IMR-90 (cell line): ENCODE measurements at regions not wholly inside any gene's neighbourhood (a gene's known extent, or its start where the extent isn't known, plus 50 kb on each side); places are given as distances from the start of the nearest gene placed in this dataset.

Experiments
- BHLHE40 ChIP-seq: fragments of 150-350 bp; IDR thresholded peaks from 2 replicates; pipeline ENCODE4 v1.6.1; 2016; ENCODE audit warnings: mild to moderate bottlenecking, low read depth, low read length
- CEBPB ChIP-seq: IDR thresholded peaks from 2 replicates; pipeline ENCODE4 v1.6.1; 2012; ENCODE audit warnings: low read depth, low read length, improper control_type of control experiment
- MAFK ChIP-seq: IDR thresholded peaks from 2 replicates; pipeline ENCODE4 v1.6.1; 2012; ENCODE audit warnings: low read depth, low read length, improper control_type of control experiment
- MXI1 ChIP-seq: IDR thresholded peaks from 2 replicates; pipeline ENCODE4 v1.6.1; 2012; ENCODE audit warnings: low read depth, mild to moderate bottlenecking, low read length, moderate library complexity, borderline replicate concordance
- NFE2L2 ChIP-seq: fragments of 150-350 bp; IDR thresholded peaks from 2 replicates; pipeline ENCODE4 v1.6.1; 2016; ENCODE audit warnings: low read depth, mild to moderate bottlenecking, low read length
- POLR2A ChIP-seq: IDR thresholded peaks from 2 replicates; pipeline ENCODE4 v1.6.1; 2012; ENCODE audit warnings: mild to moderate bottlenecking, low read depth, low read length
- RCOR1 ChIP-seq: IDR thresholded peaks from 2 replicates; pipeline ENCODE4 v1.6.1; 2012; ENCODE audit warnings: mild to moderate bottlenecking, low read length, improper control_type of control experiment; ENCODE audit not compliant: insufficient replicate concordance
- USF2 ChIP-seq: fragments of 150-350 bp; IDR thresholded peaks from 2 replicates; pipeline ENCODE4 v1.6.1; 2017; ENCODE audit warnings: mild to moderate bottlenecking, antibody characterized with exemption, low read length, low read depth
- TF ChIP-seq, protein P1 (sequence below): conservative IDR thresholded peaks from 2 replicates; pipeline ENCODE4 v1.5.1; 2012; ENCODE audit warnings: mild to moderate bottlenecking, low read depth, low read length, improper control_type of control experiment
- TF ChIP-seq, protein P2 (sequence below): fragments of 150-350 bp; IDR thresholded peaks from 2 replicates; pipeline ENCODE4 v1.6.1; 2016; ENCODE audit warnings: low read depth, mild to moderate bottlenecking, low read length, moderate library complexity, borderline replicate concordance

- TF ChIP-seq, protein P1, sequence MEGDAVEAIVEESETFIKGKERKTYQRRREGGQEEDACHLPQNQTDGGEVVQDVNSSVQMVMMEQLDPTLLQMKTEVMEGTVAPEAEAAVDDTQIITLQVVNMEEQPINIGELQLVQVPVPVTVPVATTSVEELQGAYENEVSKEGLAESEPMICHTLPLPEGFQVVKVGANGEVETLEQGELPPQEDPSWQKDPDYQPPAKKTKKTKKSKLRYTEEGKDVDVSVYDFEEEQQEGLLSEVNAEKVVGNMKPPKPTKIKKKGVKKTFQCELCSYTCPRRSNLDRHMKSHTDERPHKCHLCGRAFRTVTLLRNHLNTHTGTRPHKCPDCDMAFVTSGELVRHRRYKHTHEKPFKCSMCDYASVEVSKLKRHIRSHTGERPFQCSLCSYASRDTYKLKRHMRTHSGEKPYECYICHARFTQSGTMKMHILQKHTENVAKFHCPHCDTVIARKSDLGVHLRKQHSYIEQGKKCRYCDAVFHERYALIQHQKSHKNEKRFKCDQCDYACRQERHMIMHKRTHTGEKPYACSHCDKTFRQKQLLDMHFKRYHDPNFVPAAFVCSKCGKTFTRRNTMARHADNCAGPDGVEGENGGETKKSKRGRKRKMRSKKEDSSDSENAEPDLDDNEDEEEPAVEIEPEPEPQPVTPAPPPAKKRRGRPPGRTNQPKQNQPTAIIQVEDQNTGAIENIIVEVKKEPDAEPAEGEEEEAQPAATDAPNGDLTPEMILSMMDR = no peak
- no peak for TF ChIP-seq RCOR1
- no peak for TF ChIP-seq CEBPB
- no peak for TF ChIP-seq USF2
- TF ChIP-seq POLR2A = no peak
- no peak for TF ChIP-seq NFE2L2
- no peak for TF ChIP-seq MAFK
- TF ChIP-seq, protein P2, sequence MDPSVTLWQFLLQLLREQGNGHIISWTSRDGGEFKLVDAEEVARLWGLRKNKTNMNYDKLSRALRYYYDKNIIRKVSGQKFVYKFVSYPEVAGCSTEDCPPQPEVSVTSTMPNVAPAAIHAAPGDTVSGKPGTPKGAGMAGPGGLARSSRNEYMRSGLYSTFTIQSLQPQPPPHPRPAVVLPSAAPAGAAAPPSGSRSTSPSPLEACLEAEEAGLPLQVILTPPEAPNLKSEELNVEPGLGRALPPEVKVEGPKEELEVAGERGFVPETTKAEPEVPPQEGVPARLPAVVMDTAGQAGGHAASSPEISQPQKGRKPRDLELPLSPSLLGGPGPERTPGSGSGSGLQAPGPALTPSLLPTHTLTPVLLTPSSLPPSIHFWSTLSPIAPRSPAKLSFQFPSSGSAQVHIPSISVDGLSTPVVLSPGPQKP = no peak
- no peak for TF ChIP-seq BHLHE40
- TF ChIP-seq MXI1 = no peak
Observed at GRCh38 chrX:142054094-142054493, 150.4 kb downstream of the MAGEC1 start.
